Osteocyte (in vitro differentiated cells): ENCODE measurements at regions not wholly inside any gene's neighbourhood (a gene's known extent, or its start where the extent isn't known, plus 50 kb on each side); places are given as distances from the start of the nearest gene placed in this dataset.

Experiments used
- DNase-seq: peaks from one replicate; pipeline ENCODE4 v3.0.0; 2021; ENCODE audit warnings: mixed read lengths; ENCODE audit not compliant: unreplicated experiment; ENCODE audit errors: extremely low spot score
- H3K27ac Mint-ChIP-seq: one replicate; pipeline ENCODE4 v1.8.0; 2021; ENCODE audit warnings: mild to moderate bottlenecking, mixed read lengths; ENCODE audit not compliant: unreplicated experiment
- H3K27me3 Mint-ChIP-seq: one replicate; pipeline ENCODE4 v1.8.0; 2021; ENCODE audit warnings: mixed read lengths; ENCODE audit not compliant: unreplicated experiment
- H3K36me3 Mint-ChIP-seq: one replicate; pipeline ENCODE4 v1.8.0; 2021; ENCODE audit warnings: mixed read lengths; ENCODE audit not compliant: unreplicated experiment
- H3K4me1 Mint-ChIP-seq: one replicate; pipeline ENCODE4 v1.8.0; 2021; ENCODE audit warnings: mixed read lengths; ENCODE audit not compliant: unreplicated experiment
- H3K4me3 Mint-ChIP-seq: one replicate; pipeline ENCODE4 v1.8.0; 2021; ENCODE audit warnings: mild to moderate bottlenecking, moderate library complexity, mixed read lengths; ENCODE audit not compliant: unreplicated experiment
- H3K9me3 Mint-ChIP-seq: one replicate; pipeline ENCODE4 v1.8.0; 2021; ENCODE audit warnings: mixed read lengths; ENCODE audit not compliant: unreplicated experiment
- CTCF ChIP-seq: fragments of 200-600 bp; sonication (generic); IDR thresholded peaks from 2 replicates; pipeline ENCODE4 v1.5.0; 2021; ENCODE audit warnings: antibody characterized with exemption, mild to moderate bottlenecking, moderate library complexity

- Mint-ChIP-seq H3K9me3 (no peaks in the 10 kb centered on the region), H3K4me1 (no peaks in the 10 kb centered on the region), H3K4me3 (no peak overlapping the region), H3K36me3 (no peaks in the 10 kb centered on the region), H3K27me3 (no peaks in the 10 kb centered on the region), H3K27ac (no peak overlapping the region)
- TF ChIP-seq CTCF, result no peak
- DNase-seq, result no peak
Measured at GRCh38 chr16:26911436-26911835, 155.3 kb upstream of the C16orf82 start.

- H3K9me3 Mint-ChIP-seq, result no peaks in the 10 kb centered on the region
- no peaks in the 10 kb centered on the region for H3K36me3 Mint-ChIP-seq
- no peak overlapping the region for H3K4me3 Mint-ChIP-seq
- no peak for DNase-seq
- no peaks in the 10 kb centered on the region for H3K27me3 Mint-ChIP-seq
- H3K4me1 Mint-ChIP-seq, result no peaks in the 10 kb centered on the region
- no peak for TF ChIP-seq CTCF
- H3K27ac Mint-ChIP-seq, result no peak overlapping the region
Measured at GRCh38 chr16:26913851-26914250, 152.9 kb upstream of the C16orf82 start.

- Mint-ChIP-seq H3K36me3 (no peaks in the 10 kb centered on the region), H3K4me3 (no peak overlapping the region), H3K27ac (no peak overlapping the region), H3K27me3 (no peaks in the 10 kb centered on the region), H3K9me3 (peaks cover 7% of the 10 kb centered on the region), H3K4me1 (no peaks in the 10 kb centered on the region)
- TF ChIP-seq CTCF, result no peak
- DNase-seq, result no peak
Measured at GRCh38 chr16:26930786-26931581, 135.7 kb upstream of the C16orf82 start.

- TF ChIP-seq CTCF, result no peak
- no peaks in the 10 kb centered on the region for H3K36me3 Mint-ChIP-seq
- no peak for DNase-seq
- H3K4me1 Mint-ChIP-seq, result no peaks in the 10 kb centered on the region
- no peak overlapping the region for H3K4me3 Mint-ChIP-seq
- H3K27ac Mint-ChIP-seq, result no peak overlapping the region
- H3K27me3 Mint-ChIP-seq, result no peaks in the 10 kb centered on the region
- H3K9me3 Mint-ChIP-seq, result no peaks in the 10 kb centered on the region
Measured at GRCh38 chr16:26950636-26951035, 116.1 kb upstream of the C16orf82 start.

- no peaks in the 10 kb centered on the region for H3K4me1 Mint-ChIP-seq
- H3K27ac Mint-ChIP-seq, result no peak overlapping the region
- H3K36me3 Mint-ChIP-seq, result no peaks in the 10 kb centered on the region
- DNase-seq, result no peak
- no peak overlapping the region for H3K4me3 Mint-ChIP-seq
- no peak for TF ChIP-seq CTCF
- no peaks in the 10 kb centered on the region for H3K27me3 Mint-ChIP-seq
- H3K9me3 Mint-ChIP-seq, result no peaks in the 10 kb centered on the region
Measured at GRCh38 chr16:26951950-26952349, 114.8 kb upstream of the C16orf82 start.
